Activated CD4-positive, alpha-beta T cell treated with anti-CD3 and anti-CD28 coated beads, Interleukin-2, Interleukin-6, amounts not matched to agents 100 ng/mL and 50 ng/mL, durations not matched to agents 16 hours and 8 hours (primary cell): ENCODE measurements at regions not wholly inside any gene's neighbourhood (a gene's known extent, or its start where the extent isn't known, plus 50 kb on each side); places are given as distances from the start of the nearest gene placed in this dataset.
"Not testable (repeated sequence)": the region's sequence is repeated elsewhere in the genome, so short reads cannot be mapped to it uniquely, and the experiment has no call there.

Source experiments
- DNase-seq: peaks from one replicate; pipeline ENCODE4 v3.0.0-alpha.2; 2020

DNA sequence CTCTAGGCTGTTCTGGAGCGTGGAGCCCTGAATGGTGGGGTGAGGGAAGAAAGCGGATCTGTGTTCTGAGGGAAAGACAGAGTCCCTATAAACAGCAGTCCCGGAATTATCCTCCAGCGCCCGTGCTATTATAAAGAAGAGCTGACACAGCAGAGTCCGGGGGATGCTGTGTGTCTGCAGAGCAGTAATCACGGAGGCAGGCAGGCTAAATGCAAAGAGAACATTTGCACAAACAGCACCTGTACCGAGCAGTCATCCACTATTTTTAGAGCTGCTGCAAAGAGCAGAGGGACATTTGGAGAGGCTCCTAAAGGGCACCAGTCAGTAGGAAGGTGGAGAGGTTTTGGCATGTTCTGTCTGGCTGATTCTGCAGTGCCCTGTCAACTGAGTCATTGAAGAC lies 293.8 kb upstream of the SLC14A2 start:
- no peak for DNase-seq

DNA sequence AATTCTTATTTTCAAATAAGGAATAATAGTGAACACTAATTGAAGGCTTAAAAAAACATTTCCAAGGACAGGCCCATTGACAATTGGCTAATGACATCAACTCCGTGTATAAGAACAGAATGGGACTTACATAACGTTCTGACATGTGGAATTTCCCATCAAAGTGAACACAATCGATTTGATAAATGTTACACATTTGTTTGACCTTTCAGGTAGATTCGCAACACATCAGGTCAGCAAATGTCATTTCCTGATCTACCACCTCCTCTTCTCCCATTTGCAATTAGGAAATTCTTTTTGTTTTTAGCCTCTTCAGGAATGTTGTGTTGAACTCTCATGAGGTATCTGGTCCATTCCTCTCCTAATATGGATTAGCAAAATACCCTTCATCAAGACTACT lies 292.9 kb upstream of the SLC14A2 start:
- no peak for DNase-seq

DNA sequence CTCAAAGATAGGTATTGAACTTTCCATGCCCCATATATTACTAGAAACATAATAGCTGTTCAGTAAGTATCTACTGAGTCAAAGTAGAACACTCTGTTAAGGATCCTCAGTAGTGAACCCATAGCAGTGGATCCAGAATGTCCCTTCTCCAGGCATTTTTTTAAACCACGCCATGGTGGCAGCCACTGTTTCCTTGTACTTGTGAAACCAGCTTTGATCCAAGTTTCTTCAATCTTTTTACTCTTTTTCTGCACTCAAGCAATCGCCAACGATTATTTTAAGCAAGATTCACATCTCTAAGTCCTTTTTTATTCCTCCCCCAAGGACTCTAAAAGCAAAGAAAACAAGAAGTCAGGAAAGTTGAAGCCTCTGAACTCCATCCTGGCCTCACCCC lies 291.2 kb upstream of the SLC14A2 start:
- DNase-seq: no peak

DNA sequence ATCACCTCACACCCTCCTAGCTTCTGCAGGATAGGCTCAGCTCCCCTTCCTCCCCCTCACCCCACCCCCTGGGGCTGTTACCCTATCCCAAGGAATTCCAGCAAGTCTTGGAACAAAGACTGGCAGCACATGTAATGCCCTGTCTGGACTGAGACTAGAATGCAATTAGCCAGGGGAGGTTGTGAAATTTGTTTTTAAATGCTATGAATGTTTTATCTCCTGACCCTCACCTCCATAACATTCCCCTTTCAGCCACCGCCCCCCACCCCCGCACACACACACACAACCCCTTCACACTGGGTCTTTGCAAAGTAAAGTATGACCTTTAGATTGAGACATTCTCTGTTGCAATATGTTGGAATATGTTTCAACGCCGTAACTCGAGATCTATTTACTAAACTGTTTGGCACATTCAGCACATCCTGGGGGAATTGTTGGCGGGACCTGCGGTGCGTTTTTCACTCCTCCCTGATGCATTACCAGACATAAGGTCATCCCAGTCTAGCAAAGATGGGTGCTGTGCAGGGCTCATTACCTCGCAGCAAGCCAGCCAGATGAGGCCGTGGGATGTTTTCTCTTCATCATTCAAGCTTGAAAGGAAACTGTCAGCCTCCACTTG lies 290.7 kb upstream of the SLC14A2 start:
- DNase-seq: no peak

DNA sequence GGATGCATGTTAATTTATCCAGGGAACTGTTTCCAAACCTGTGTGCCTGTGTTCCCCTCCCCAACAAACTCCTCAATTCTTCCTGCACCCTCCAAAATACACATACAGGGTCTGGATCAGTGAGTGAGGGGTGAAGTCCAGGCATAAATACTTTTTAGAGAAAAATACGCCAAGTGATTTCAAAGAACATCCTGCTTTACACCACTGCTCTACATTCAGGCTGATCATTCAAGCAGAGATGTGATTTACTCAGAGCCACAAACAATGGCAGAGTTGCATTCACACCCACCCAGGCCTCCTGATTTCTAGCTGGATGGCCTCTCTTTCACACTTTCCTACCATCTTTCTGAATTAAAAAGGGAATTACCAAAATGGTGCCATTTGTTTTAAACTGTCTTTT lies 289.5 kb upstream of the SLC14A2 start:
- no peak for DNase-seq

DNA sequence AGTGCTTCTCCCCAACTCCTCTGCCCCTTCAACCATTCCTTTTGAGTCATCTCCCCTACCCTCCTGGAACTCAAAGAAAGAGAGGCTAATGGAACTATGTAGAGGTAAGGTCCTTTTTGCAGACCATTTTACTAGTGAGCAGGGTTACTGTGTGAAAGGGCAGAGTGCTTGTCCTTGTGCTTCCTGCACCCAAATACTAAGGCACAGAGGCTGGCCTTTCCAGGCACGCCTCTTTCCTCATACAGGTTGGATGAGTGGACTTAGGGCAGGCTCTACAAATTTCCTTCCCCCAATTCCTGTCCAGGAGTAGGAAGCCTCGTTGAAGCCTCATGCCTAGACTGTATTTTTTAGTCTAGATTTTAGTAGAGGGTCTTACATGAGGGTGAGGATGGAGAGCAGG lies 288.8 kb upstream of the SLC14A2 start:
- no peak for DNase-seq

DNA sequence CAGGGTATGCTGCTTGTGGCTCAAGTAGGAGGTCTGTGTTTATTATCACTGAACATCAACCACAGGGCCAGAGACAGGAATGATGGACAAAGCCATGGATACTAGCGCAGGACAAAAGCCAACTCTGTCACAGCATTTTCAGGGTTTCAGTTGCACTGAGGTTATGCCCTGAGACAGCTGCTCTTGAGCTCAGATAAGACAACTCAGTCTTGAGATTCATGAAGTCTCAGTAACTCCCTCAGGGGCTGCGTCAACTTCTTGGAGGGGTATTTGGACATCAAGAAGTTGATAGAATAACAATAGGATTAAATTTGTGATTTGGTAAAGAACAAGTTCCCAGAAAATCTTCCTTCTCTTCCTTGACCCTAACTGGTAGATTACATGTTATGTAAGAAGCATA lies 287.0 kb upstream of the SLC14A2 start:
- no peak for DNase-seq

DNA sequence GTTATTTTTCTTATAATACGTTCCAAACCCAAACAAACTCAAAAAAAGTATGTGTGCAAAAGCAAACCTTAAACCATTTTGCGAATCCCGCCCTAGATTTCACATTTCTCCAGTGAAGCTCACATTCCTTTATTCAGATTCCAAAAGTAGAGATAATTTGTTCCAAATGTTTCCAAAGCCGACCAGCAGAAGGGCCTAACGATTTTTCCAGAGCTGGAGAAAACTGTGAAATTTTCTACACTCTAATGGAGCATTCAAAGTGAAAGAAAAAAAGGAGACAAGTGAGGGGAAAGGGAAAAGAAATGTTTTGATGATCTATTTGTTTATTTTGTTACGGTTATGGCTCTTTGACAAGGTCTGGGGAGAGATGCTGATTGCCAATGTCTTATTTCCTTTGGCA lies 286.5 kb upstream of the SLC14A2 start:
- DNase-seq: no peak

DNA sequence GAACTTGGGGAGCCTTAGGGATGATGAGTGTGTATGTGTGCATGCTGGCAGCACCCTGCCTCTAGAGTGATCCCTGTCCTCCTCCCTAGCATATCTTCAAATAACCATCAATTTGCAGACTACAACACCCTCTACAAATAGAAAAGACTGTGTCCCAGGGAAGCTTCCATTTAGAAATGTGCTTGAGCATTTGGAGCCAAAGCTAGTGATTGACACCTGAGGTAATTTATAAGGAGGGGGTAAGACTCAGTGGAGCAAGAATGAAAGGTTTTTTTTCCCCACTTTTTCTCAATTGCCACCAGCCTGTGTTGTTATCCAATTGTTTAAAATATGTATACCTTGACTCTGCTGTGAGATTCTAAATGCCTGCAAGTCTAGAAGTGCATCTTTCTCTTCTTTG lies 286.0 kb upstream of the SLC14A2 start:
- DNase-seq: no peak

DNA sequence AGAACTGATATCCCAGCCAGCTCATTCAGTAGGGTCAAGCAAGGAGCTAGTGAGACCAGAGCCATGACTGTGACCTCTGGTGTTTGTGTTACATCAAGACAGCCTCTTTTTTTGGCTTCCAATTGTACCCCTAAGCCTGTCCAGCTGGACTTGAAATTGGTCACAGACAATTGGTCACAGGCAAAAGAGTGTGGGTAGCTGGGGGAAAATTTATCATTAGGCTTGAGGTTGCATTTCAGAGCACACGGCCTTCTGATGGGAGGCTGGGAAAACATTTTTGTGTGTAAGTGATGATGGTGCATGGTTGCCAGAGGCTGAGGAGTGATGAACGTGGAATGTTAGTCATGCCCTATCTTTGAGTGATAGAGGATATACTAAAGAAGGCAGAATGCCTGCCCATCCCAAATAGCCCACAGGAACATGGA lies 285.1 kb upstream of the SLC14A2 start:
- DNase-seq: no peak

DNA sequence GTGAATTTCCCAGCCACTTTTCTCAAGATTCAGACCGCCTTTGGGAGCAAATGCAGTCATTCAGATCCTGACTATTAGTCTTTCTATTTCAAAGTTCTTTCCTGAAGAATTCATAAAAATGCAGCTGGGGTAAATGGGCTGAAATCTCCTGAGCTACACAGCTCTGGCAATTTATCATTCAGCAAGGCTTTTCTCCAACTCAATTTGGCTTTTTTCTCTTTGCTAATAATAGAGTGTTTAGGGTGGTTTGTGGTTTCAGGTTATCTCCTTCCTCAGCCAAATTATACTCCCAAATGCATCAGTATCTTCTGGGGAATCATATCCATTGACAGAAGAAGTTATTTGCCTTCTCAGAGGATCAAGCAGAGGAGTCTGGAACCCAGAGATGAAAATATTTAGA lies 282.4 kb upstream of the SLC14A2 start:
- DNase-seq: no peak

DNA sequence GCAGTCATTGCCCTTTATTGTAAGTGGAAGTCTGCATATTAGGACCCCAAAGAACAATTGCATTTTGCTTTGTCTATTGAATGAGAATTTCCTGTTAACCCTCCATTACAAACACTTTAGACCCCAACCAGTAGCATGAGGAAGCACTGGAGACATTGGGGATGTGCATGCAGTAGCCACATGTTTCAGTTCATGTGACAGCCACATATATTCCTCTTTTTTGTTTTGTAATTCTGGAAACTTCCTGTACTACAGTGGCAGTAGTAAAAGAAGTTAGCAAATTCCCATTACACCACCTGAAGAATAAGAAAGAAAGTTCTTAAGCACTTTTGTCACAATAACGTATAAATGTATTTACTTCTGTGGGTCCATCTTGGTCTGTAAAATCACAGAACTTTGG lies 281.1 kb upstream of the SLC14A2 start:
- no peak for DNase-seq

DNA sequence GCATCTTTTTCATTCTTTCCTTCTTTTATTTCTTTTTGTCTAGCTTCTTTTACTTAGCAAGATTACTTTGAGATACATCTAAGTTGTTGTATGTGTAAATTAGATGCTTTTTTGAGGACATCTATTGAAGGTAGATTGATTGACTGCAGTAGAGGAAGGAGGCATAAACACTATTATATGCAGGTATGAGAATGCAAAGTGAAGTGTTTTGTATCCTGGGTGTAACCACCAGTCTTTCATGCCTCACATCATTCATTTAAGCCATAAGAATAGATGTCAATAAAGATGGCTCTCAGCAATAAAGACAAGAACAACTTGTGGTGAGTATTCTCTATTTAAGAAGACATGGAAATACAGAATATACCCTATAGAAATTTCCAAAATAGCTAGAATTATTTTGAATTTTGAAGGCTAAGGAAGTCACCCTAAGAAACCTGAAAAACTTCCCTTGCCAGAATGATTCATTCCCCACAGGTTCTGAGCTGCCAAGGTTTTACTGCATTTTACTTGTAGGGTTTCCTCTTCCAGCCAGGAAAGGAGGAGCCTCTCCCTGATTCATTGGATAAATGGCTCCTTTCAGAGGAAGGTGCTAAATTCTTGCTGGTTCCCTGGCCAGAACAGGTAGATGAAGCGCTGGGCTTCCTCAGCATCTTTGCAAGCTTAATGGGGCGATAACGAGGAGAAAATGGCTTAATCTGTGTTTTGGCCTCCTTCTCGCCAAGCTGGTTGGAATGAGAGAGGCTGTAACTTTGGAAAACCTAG lies 279.8 kb upstream of the SLC14A2 start:
- DNase-seq: no peak

DNA sequence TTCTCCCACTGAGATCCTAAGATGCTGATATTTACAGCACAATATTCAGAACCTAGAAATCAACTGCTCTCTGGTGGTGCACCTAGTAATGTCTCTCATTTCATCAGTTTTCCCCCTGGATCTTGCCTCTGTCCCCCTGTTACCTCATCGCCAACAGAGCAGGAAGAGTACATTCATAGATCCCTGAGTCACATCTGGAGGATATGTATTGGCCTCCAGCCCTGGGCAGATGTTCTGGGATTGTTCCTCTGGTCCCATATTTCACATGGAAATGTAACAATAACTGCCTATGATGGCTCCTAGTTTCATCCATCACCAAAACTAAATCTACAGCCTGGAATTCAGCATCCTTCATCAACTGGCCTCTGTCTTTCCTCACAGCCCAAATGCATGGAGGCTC lies 278.8 kb upstream of the SLC14A2 start:
- no peak for DNase-seq

DNA sequence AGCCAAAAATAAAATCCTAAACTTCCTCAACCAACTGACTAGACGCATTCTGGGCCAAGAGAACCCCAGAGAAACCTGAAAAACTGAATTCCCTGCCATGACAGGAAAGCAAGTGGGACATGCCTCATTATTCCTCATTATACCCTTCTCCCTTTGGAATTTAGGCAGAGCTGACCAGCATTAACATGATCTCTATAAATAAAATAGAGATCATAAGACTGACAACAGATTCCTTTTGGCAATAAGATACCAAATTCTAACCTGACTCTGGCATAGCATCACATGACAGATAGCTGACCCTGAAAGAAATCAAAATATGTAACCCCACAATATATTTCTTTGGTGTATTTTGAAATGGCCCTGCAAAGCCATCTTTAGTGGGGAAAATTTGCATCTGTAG lies 277.8 kb upstream of the SLC14A2 start:
- no peak for DNase-seq

DNA sequence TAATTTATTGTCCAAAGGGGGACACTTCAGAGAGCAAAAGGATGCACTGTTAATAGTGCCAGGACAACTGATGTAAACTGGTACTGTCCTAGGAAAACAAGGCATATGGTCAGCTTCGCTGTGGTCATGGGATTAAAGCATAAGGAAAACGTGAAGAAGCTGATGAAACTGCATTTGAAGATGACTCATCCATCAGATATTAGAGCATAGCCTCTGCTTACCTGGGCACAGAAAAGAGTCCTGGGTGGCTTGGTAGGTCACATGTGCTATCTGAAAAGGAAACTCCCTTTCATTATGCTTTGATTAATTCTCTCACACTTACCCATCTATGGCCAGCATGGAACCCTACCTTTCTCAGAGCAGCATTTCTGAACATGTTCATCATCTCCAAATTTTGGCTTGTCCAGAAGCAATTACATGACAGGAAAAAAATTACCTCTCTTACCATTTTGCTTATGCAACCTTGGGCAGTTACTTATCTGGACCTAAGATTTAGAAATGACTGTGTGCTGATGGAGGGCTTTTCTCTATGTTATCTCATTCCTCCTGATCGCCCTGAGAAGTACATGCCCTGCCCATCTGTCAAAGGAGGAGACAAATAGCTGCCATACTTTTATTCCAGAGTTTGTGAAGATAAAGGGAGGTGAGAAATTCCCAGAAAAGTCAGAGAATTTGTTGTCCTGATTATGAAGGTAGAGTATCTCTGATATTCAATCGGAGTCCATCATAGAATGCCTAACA lies 275.3 kb upstream of the SLC14A2 start:
- no peak for DNase-seq

DNA sequence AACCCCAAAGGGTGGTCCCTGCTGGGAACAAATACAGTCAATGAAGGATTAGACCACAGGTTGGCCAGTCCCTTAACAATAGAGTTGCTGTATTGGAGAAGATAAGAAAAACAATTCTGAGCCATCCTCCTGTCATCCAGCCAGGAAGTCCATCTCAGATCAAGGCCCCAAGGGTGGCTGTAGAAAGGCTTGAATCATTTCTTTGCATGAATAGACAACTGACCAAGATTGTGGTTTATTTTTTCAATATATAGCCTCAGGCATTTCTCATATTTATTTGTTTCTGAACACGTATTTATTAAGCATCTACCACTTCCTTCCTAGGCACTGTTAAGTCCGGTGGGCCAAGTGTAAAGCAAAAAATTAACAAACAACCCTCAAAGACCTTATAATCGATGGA lies 274.4 kb upstream of the SLC14A2 start:
- DNase-seq: no peak

DNA sequence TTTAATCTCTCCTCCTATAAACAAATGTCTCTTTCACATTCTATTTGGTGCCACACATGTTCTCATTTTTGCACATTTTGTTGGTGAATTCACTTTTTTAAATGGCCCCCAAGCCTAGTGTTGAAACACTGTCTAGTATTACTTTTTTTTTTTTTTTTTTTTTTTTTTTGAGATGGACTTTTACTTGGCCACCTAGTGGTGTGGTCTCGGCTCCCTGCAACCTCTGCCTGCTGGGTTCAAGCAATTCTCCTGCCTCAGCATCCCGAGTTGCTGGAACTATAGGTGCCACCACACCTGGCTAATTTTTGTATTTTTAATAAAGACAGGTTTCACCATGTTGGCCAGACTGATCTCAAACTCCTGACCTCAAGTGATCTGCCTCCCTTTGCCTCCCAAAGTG lies 273.8 kb upstream of the SLC14A2 start:
- DNase-seq: no peak

DNA sequence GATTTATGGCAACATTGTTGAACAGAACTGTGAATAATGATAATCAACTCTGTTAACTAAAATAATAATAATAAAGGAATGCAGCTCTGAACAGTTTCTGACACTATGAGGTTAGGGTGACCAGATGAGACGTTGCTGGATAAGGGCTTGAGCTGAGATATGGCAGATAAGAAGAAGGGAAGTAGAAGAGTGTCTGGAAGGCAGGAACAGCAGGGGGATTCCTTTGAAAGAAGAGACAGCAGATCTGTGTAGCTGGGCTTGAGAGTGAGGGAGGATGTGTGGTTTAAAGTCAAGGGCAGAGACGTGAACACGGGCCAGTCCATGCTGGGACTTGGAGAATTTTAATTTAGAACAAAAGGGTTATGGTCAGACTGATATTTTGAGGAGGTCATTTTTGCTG lies 273.1 kb upstream of the SLC14A2 start:
- DNase-seq: no peak

DNA sequence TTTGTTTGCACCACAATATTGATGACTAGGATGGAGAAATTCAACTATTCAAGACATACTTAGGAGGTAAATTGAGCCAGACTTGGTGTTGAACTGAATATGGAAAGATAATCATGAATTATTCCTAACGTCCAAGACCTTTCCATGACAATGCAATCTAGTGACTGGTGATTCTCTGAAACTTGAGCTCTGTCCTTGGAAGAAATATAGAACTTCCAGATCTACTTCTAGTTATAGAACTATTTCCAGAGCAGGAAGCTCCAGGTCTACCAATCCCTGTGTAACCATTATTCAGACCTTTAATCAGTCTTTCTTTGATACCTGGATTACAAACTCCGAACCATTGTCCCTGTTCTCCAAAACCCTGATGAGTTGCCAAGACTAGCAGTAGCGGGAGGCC lies 272.6 kb upstream of the SLC14A2 start:
- DNase-seq: no peak

DNA sequence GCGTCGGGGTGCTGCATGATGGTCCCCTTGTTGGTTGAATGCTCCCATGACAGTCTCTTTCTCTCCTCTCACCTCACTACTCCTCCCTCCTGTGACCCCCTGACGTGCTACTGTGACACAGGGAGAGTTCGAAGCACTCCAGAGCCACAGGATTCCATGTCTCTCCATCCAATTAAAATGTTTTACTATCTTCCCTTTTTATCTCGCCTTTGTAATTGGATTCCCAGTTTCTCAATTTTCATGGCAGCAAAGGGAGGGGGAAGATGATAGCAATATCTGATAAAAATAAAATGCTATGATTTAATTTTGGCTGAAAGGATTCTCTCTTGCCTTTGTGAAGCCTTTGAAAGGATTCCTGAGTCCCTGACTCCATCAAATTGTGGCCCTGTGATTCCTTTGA lies 271.9 kb upstream of the SLC14A2 start:
- DNase-seq: no peak

DNA sequence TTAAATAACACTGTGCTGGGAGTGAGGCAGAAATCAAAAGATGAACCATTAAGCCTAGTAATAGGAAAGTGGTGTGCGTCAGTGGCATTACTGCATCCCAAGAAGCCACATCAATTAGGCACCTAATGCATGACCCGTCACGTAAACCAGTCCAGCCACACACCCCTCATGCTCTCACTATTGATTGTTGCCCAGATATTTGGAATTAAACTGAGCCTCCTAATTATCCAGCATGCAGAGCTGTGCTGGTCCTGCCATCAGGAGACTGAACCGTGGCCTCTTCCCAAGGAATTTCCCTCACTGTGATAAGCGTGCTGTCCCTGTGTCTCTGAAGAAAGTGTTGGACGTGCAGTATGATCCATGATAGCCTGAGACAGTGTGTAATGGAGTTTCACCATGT lies 270.6 kb upstream of the SLC14A2 start:
- not testable (repeated sequence) for DNase-seq

DNA sequence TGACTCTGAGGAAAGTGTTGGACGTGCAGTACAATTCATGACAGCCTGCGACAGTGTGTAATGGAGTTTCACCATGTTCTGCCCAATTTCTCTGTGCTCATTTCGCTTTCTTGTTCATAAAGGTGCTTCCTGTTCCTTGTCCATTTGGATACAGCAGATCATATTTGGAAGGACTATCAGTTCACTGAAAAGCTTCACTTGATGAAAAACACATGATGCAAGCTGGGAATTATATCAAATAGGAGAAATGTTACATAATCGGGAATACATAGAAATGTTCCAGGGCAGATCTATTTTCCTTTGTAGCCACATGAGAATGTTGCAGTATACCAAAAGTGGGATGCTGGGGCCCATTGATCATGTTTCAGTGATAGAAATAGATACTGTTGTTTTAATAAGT lies 266.3 kb upstream of the SLC14A2 start:
- no peak for DNase-seq

DNA sequence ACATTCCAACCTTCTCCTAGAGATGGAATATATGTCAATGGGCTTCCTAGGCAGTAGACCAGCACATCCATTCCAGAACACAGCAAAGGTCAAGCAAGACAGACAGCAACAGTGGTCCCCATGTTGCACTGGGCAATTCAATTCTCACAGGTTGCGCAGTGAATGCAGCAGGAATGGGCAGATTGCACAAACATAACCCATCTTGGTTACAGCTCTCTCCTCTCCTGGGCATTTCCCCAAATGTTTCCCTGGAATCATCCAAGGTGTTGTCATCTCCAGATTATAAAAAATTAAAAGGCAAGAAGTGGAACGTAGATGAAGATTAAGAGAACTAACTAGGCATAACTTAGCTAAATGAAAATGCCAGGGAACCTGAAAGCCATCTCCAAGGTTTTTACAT lies 265.8 kb upstream of the SLC14A2 start:
- no peak for DNase-seq
